HL-60 (cell line): ENCODE measurements at regions not wholly inside any gene's neighbourhood (a gene's known extent, or its start where the extent isn't known, plus 50 kb on each side); places are given as distances from the start of the nearest gene placed in this dataset.

Experiments used
- DNase-seq, 2 experiments: peaks; one replicate each; pipeline ENCODE4 v3.0.0-alpha.2; 2010 to 2020; ENCODE audit warnings: low read depth in 1 of 2, low spot score in 1 of 2
- H3K27ac ChIP-seq: fragments of 250-450 bp; sonication (Bioruptor Pico); replicated peaks from 2 replicates; pipeline ENCODE4 v1.5.1; 2020; ENCODE audit warnings: mild to moderate bottlenecking, moderate library complexity
- H3K27me3 ChIP-seq: fragments of 250-450 bp; sonication (Bioruptor Pico); 2 replicates; pipeline ENCODE4 v1.5.1; 2021; ENCODE audit warnings: mild to moderate bottlenecking, moderate library complexity; ENCODE audit not compliant: insufficient read depth, poor library complexity, severe bottlenecking
- H3K4me3 ChIP-seq: replicated peaks from 2 replicates; pipeline ENCODE4 v1.5.1; 2011; ENCODE audit warnings: mild to moderate bottlenecking, control low read depth, low read length; ENCODE audit not compliant: insufficient read depth
- CTCF ChIP-seq: IDR thresholded peaks from one replicate; pipeline ENCODE4 v1.5.1; 2011; ENCODE audit warnings: low read length, control low read depth, inconsistent platforms; ENCODE audit not compliant: insufficient read depth
- GABPA ChIP-seq: IDR thresholded peaks from 2 replicates; pipeline ENCODE4 v1.6.1; 2012; ENCODE audit warnings: low read depth
- POLR2AphosphoS5 ChIP-seq: IDR thresholded peaks from 2 replicates; pipeline ENCODE4 v1.6.1; 2012; ENCODE audit warnings: low read depth
- REST ChIP-seq: IDR thresholded peaks from 2 replicates; pipeline ENCODE4 v1.6.1; 2012; ENCODE audit warnings: low read depth; ENCODE audit not compliant: insufficient replicate concordance
- SPI1 ChIP-seq: IDR thresholded peaks from 2 replicates; pipeline ENCODE4 v1.6.1; 2012; ENCODE audit warnings: low read depth, mild to moderate bottlenecking, borderline replicate concordance

GRCh38 chr6:139871165-139871710, 496.8 kb upstream of the CITED2 start:
- TF ChIP-seq REST (no peak), SPI1 (no peak), POLR2AphosphoS5 (no peak), CTCF (no peak), GABPA (no peak)
- DNase-seq = no peak
- H3K4me3 ChIP-seq = no peak overlapping the region
- no peaks in the 10 kb centered on the region for H3K27me3 ChIP-seq
- peak overlapping the region; percentile 27 for H3K27ac ChIP-seq

GRCh38 chr6:139868576-139868975, 494.1 kb upstream of the CITED2 start:
- no peaks in the 10 kb centered on the region for H3K27me3 ChIP-seq
- no peak for DNase-seq
- TF ChIP-seq REST = no peak
- no peak for TF ChIP-seq CTCF
- no peak for TF ChIP-seq POLR2AphosphoS5
- TF ChIP-seq GABPA = no peak
- TF ChIP-seq SPI1 = no peak

DNA sequence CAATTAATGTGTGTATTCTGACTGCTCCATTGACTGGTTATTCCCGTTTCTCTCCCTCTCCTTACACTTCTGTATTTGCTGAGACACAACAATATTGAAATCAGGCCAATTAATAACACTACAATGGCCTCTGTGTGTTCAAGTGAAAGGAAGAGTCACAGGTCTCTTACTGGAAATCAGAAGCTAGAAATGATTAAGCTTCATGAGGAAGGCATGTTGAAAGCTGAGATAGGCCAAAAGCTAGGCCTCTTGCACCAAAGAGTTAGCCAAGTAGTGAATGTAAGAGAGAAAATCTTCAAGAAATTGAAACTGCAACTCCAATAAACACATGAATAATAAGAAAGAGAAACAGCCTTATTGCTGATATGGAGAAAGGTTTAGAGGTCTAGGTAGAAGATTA, 489.5 kb upstream of the CITED2 start:
- DNase-seq = no peak
- no peak for TF ChIP-seq REST
- no peak for TF ChIP-seq SPI1
- no peak for TF ChIP-seq GABPA
- TF ChIP-seq CTCF = no peak
- TF ChIP-seq POLR2AphosphoS5 = no peak

More at GRCh38 chr6:139868576-139868975, 494.1 kb upstream of the CITED2 start:
- Histone ChIP-seq H3K4me3 (no peak overlapping the region), H3K27ac (no peak overlapping the region)

More for the DNA sequence above, 489.5 kb upstream of the CITED2 start:
- H3K27ac ChIP-seq = no peak overlapping the region
- no peak overlapping the region for H3K4me3 ChIP-seq
- no peaks in the 10 kb centered on the region for H3K27me3 ChIP-seq
